GDM1 (cell line): ENCODE measurements at regions not wholly inside any gene's neighbourhood (a gene's known extent, or its start where the extent isn't known, plus 50 kb on each side); places are given as distances from the start of the nearest gene placed in this dataset.

Experiments used
- DNase-seq: peaks from one replicate; lab custom pipeline; 2025; lab: John Stamatoyannopoulos, UW

- no peak for DNase-seq
These were observed 70.2 kb upstream of the GATA5 start for GRCh38 chr20:62545901-62546525.

- no peak for DNase-seq
These were observed 70.8 kb upstream of the GATA5 start for GRCh38 chr20:62546606-62547005.

GRCh38 chr20:62547364-62547763 lies 71.6 kb upstream of the GATA5 start:
- DNase-seq = no peak

- DNase-seq = peak; percentile 92
These were observed 72.7 kb upstream of the GATA5 start for GRCh38 chr20:62548471-62548870.

GRCh38 chr20:62549029-62549428 lies 73.2 kb upstream of the GATA5 start:
- DNase-seq = no peak

GRCh38 chr20:62549499-62550086 lies 73.8 kb upstream of the GATA5 start:
- no peak for DNase-seq

- no peak for DNase-seq
These were observed 74.4 kb upstream of the GATA5 start for GRCh38 chr20:62550087-62550632.

GRCh38 chr20:62551407-62552323 lies 75.9 kb upstream of the GATA5 start:
- peak; percentile 28 for DNase-seq

- no peak for DNase-seq
These were observed 76.8 kb upstream of the GATA5 start for GRCh38 chr20:62552613-62553012.

- DNase-seq = no peak
These were observed 77.5 kb upstream of the GATA5 start for GRCh38 chr20:62553136-62553837.

- DNase-seq = no peak
These were observed 78.0 kb upstream of the GATA5 start for GRCh38 chr20:62553838-62554161.

- DNase-seq = no peak
These were observed 78.6 kb upstream of the GATA5 start for GRCh38 chr20:62554214-62554897.

GRCh38 chr20:62554898-62555641 lies 79.3 kb upstream of the GATA5 start:
- DNase-seq = no peak

GRCh38 chr20:62555642-62556420 lies 80.0 kb upstream of the GATA5 start:
- DNase-seq = no peak

- DNase-seq = no peak
These were observed 81.7 kb upstream of the GATA5 start for GRCh38 chr20:62557462-62557861.

GRCh38 chr20:62557999-62558408 lies 82.2 kb upstream of the GATA5 start:
- no peak for DNase-seq

- no peak for DNase-seq
These were observed 83.0 kb upstream of the GATA5 start for GRCh38 chr20:62558779-62559178.

- DNase-seq = no peak
These were observed 82.1 kb upstream of the SLCO4A1 start for GRCh38 chr20:62560162-62560561.

GRCh38 chr20:62561182-62561581 lies 81.1 kb upstream of the SLCO4A1 start:
- DNase-seq = no peak

GRCh38 chr20:62561948-62562347 lies 80.4 kb upstream of the SLCO4A1 start:
- peak; percentile 85 for DNase-seq
